ENCODE measurements at regions not wholly inside any gene's neighbourhood (a gene's known extent, or its start where the extent isn't known, plus 50 kb on each side); places are given as distances from the start of the nearest gene placed in this dataset.

- Histone ChIP-seq H3K4me3 (ENCODE audit: low read length) (no peak overlapping the region), H3K36me3 (ENCODE audit: control insufficient read depth, insufficient read depth, low read length) (no peaks in the 10 kb centered on the region), H3K4me1 (ENCODE audit: control insufficient read depth, insufficient read depth, low read length) (no peaks in the 10 kb centered on the region), H3K27me3 (ENCODE audit: control insufficient read depth, insufficient read depth, low read length) (no peaks in the 10 kb centered on the region), H3K9ac (ENCODE audit: low read length) (no peak overlapping the region), H3K27ac (ENCODE audit: low read depth, low read length) (no peak overlapping the region)
Measured at GRCh38 chr4:58144721-58145120, 1034.5 kb upstream of the IGFBP7 start.

DNA sequence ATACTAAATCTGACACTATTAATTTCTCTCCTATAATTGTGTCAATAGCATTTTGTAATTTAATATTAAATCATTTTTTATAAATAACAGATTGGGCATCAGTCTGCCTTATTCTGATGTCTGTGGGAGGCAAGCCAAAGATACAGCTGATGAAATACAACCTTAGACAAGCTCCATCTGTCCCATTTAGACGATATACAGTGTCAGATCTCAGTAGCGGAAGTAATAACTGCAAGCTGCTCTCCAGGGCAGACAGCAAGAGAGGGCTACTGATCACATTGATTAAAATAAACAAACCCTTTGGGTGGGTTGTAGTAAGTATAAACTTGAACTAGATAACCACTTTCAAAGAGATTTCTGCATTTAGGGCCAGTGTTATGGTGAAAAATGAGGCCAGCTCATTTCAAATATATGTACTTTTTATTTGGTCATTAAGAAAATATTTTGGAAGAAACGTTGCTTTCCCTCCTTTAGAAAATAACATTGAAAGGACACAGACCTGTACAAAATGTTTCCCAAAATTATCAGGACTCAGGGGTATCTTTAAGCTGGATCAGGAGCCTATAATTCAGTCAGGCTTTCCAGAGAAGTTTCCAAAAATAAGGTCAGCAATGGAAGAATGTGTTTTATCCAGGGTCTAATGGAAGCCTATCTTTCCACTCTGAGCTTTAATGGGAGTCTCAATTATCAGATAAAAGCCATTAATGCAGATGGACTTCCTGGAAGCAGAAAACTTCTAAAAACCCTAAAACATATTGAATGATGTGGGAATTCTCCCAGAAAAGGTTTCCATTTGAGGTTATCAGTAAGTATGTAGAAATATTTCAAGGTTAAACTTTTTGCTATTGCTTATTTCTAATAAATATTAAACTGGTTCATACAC is 1028.8 kb upstream of the IGFBP7 start:
- H3K9ac ChIP-seq (ENCODE audit: low read length): no peak overlapping the region
- no peak overlapping the region for H3K27ac ChIP-seq (ENCODE audit: low read depth, low read length)
- no peaks in the 10 kb centered on the region for H3K4me1 ChIP-seq (ENCODE audit: control insufficient read depth, insufficient read depth, low read length)
- H3K36me3 ChIP-seq (ENCODE audit: control insufficient read depth, insufficient read depth, low read length): no peaks in the 10 kb centered on the region
- no peak overlapping the region for H3K4me3 ChIP-seq (ENCODE audit: low read length)
- no peaks in the 10 kb centered on the region for H3K27me3 ChIP-seq (ENCODE audit: control insufficient read depth, insufficient read depth, low read length)

- Histone ChIP-seq H3K27me3 (ENCODE audit: control insufficient read depth, insufficient read depth, low read length) (no peaks in the 10 kb centered on the region), H3K27ac (ENCODE audit: low read depth, low read length) (no peak overlapping the region), H3K4me1 (ENCODE audit: control insufficient read depth, insufficient read depth, low read length) (no peaks in the 10 kb centered on the region), H3K4me3 (ENCODE audit: low read length) (no peak overlapping the region), H3K9ac (ENCODE audit: low read length) (no peak overlapping the region), H3K36me3 (ENCODE audit: control insufficient read depth, insufficient read depth, low read length) (no peaks in the 10 kb centered on the region)
Measured at GRCh38 chr4:58136604-58137003, 1026.4 kb upstream of the IGFBP7 start.

- no peak overlapping the region for H3K4me3 ChIP-seq (ENCODE audit: low read length)
- no peaks in the 10 kb centered on the region for H3K4me1 ChIP-seq (ENCODE audit: control insufficient read depth, insufficient read depth, low read length)
- H3K9ac ChIP-seq (ENCODE audit: low read length): no peak overlapping the region
- no peaks in the 10 kb centered on the region for H3K27me3 ChIP-seq (ENCODE audit: control insufficient read depth, insufficient read depth, low read length)
- H3K27ac ChIP-seq (ENCODE audit: low read depth, low read length): no peak overlapping the region
- no peaks in the 10 kb centered on the region for H3K36me3 ChIP-seq (ENCODE audit: control insufficient read depth, insufficient read depth, low read length)
Measured at GRCh38 chr4:58127680-58128079, 1017.5 kb upstream of the IGFBP7 start.

- Histone ChIP-seq H3K4me3 (ENCODE audit: low read length) (no peak overlapping the region), H3K4me1 (ENCODE audit: control insufficient read depth, insufficient read depth, low read length) (no peaks in the 10 kb centered on the region), H3K36me3 (ENCODE audit: control insufficient read depth, insufficient read depth, low read length) (no peaks in the 10 kb centered on the region), H3K27ac (ENCODE audit: low read depth, low read length) (no peak overlapping the region), H3K27me3 (ENCODE audit: control insufficient read depth, insufficient read depth, low read length) (no peaks in the 10 kb centered on the region), H3K9ac (ENCODE audit: low read length) (no peak overlapping the region)
Measured at GRCh38 chr4:58119298-58119697, 1009.1 kb upstream of the IGFBP7 start.

DNA sequence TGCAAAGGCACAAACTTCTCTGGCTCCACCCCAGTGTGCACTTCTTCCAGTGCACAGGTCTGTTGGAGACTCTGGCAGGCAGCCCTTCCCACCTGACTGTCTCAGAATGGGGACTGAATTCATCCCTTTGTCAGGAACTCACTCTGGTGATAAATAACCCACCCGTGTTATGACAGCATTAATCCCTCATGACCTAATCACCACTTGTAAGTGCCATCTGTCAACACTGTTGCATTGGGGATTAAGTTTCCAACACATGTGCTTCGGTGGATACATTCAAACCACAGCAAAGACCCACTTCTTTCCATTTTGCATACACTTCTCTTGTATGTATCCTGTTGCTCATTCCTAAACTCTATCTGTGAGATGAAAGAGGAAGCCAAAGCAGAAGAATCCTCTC is 1002.9 kb upstream of the IGFBP7 start:
- no peaks in the 10 kb centered on the region for H3K4me1 ChIP-seq (ENCODE audit: control insufficient read depth, insufficient read depth, low read length)
- no peak overlapping the region for H3K27ac ChIP-seq (ENCODE audit: low read depth, low read length)
- no peaks in the 10 kb centered on the region for H3K36me3 ChIP-seq (ENCODE audit: control insufficient read depth, insufficient read depth, low read length)
- no peaks in the 10 kb centered on the region for H3K27me3 ChIP-seq (ENCODE audit: control insufficient read depth, insufficient read depth, low read length)
- no peak overlapping the region for H3K4me3 ChIP-seq (ENCODE audit: low read length)
- H3K9ac ChIP-seq (ENCODE audit: low read length): no peak overlapping the region

- H3K36me3 ChIP-seq (ENCODE audit: control insufficient read depth, insufficient read depth, low read length): no peaks in the 10 kb centered on the region
- no peak overlapping the region for H3K9ac ChIP-seq (ENCODE audit: low read length)
- H3K4me1 ChIP-seq (ENCODE audit: control insufficient read depth, insufficient read depth, low read length): no peaks in the 10 kb centered on the region
- no peaks in the 10 kb centered on the region for H3K27me3 ChIP-seq (ENCODE audit: control insufficient read depth, insufficient read depth, low read length)
- H3K4me3 ChIP-seq (ENCODE audit: low read length): no peak overlapping the region
- no peak overlapping the region for H3K27ac ChIP-seq (ENCODE audit: low read depth, low read length)
Measured at GRCh38 chr4:58111818-58112217, 1001.6 kb upstream of the IGFBP7 start.

GRCh38 chr4:58093352-58093751 is 983.2 kb upstream of the IGFBP7 start:
- Histone ChIP-seq H3K27ac (ENCODE audit: low read depth, low read length) (no peak overlapping the region), H3K9ac (ENCODE audit: low read length) (no peak overlapping the region), H3K36me3 (ENCODE audit: control insufficient read depth, insufficient read depth, low read length) (no peaks in the 10 kb centered on the region), H3K4me1 (ENCODE audit: control insufficient read depth, insufficient read depth, low read length) (no peaks in the 10 kb centered on the region), H3K4me3 (ENCODE audit: low read length) (no peak overlapping the region), H3K27me3 (ENCODE audit: control insufficient read depth, insufficient read depth, low read length) (no peaks in the 10 kb centered on the region)

- no peak overlapping the region for H3K4me3 ChIP-seq (ENCODE audit: low read length)
- no peak overlapping the region for H3K27ac ChIP-seq (ENCODE audit: low read depth, low read length)
- H3K36me3 ChIP-seq (ENCODE audit: control insufficient read depth, insufficient read depth, low read length): no peaks in the 10 kb centered on the region
- H3K9ac ChIP-seq (ENCODE audit: low read length): no peak overlapping the region
- H3K4me1 ChIP-seq (ENCODE audit: control insufficient read depth, insufficient read depth, low read length): no peaks in the 10 kb centered on the region
- H3K27me3 ChIP-seq (ENCODE audit: control insufficient read depth, insufficient read depth, low read length): no peaks in the 10 kb centered on the region
Measured at GRCh38 chr4:58090539-58090938, 980.4 kb upstream of the IGFBP7 start.

DNA sequence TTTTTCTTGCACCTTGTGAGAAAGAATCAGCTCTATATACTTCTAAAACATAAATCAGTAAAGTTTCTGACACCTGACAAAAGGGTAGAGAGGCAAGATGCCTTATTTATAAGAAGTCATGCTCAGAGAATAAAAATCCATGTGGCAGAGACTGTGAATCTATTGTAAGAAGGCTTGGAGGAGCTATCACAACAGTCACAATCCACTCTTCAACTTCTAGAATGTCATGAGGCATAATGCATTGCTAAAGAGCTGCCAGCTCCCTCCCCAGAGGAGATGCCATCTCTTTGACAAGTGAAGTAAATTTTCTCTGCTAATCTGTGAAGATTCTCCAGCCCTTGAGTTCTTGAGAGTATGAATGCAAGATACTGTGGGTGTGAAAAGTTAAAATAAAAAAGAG is 971.2 kb upstream of the IGFBP7 start:
- H3K4me3 ChIP-seq (ENCODE audit: low read length): no peak overlapping the region

GRCh38 chr4:58075724-58076123 is 965.5 kb upstream of the IGFBP7 start:
- H3K9ac ChIP-seq (ENCODE audit: low read length): no peak overlapping the region
- H3K4me1 ChIP-seq (ENCODE audit: control insufficient read depth, insufficient read depth, low read length): no peaks in the 10 kb centered on the region
- no peaks in the 10 kb centered on the region for H3K27me3 ChIP-seq (ENCODE audit: control insufficient read depth, insufficient read depth, low read length)
- H3K27ac ChIP-seq (ENCODE audit: low read depth, low read length): no peak overlapping the region
- H3K36me3 ChIP-seq (ENCODE audit: control insufficient read depth, insufficient read depth, low read length): no peaks in the 10 kb centered on the region
- H3K4me3 ChIP-seq (ENCODE audit: low read length): no peak overlapping the region

More for the DNA sequence above, 971.2 kb upstream of the IGFBP7 start:
- Histone ChIP-seq H3K9ac (ENCODE audit: low read length) (no peak overlapping the region), H3K4me1 (ENCODE audit: control insufficient read depth, insufficient read depth, low read length) (no peaks in the 10 kb centered on the region), H3K27me3 (ENCODE audit: control insufficient read depth, insufficient read depth, low read length) (no peaks in the 10 kb centered on the region), H3K36me3 (ENCODE audit: control insufficient read depth, insufficient read depth, low read length) (no peaks in the 10 kb centered on the region), H3K27ac (ENCODE audit: low read depth, low read length) (no peak overlapping the region)

DNA sequence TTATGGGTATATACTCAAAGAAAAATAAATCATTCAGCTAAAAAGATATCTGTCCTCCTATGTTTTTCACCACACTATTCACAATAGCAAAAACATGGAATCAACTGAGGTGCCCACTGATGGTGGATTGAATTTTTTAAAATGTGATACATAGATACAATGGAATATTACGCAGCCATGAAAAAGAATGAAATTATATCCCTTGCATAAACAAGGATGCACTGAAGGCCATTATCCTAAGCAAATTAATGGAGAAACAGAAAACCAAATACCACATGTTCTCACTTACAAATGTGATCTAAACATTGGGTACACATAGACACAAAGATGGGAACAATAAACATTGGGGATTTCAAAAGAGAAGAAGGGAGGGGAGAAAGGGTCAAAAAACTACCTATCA is 964.2 kb upstream of the IGFBP7 start:
- Histone ChIP-seq H3K9ac (ENCODE audit: low read length) (no peak overlapping the region), H3K27ac (ENCODE audit: low read depth, low read length) (no peak overlapping the region), H3K27me3 (ENCODE audit: control insufficient read depth, insufficient read depth, low read length) (no peaks in the 10 kb centered on the region), H3K4me3 (ENCODE audit: low read length) (no peak overlapping the region), H3K4me1 (ENCODE audit: control insufficient read depth, insufficient read depth, low read length) (no peaks in the 10 kb centered on the region), H3K36me3 (ENCODE audit: control insufficient read depth, insufficient read depth, low read length) (no peaks in the 10 kb centered on the region)

GRCh38 chr4:58070726-58071125 is 960.5 kb upstream of the IGFBP7 start:
- no peaks in the 10 kb centered on the region for H3K36me3 ChIP-seq (ENCODE audit: control insufficient read depth, insufficient read depth, low read length)
- no peak overlapping the region for H3K9ac ChIP-seq (ENCODE audit: low read length)
- no peaks in the 10 kb centered on the region for H3K4me1 ChIP-seq (ENCODE audit: control insufficient read depth, insufficient read depth, low read length)
- no peak overlapping the region for H3K27ac ChIP-seq (ENCODE audit: low read depth, low read length)
- no peak overlapping the region for H3K4me3 ChIP-seq (ENCODE audit: low read length)
- H3K27me3 ChIP-seq (ENCODE audit: control insufficient read depth, insufficient read depth, low read length): no peaks in the 10 kb centered on the region

Data from rectal smooth muscle tissue (tissue), 1 donor.